GM23248 (cell line): ENCODE measurements at regions not wholly inside any gene's neighbourhood (a gene's known extent, or its start where the extent isn't known, plus 50 kb on each side); places are given as distances from the start of the nearest gene placed in this dataset.

Experiments
- DNase-seq: peaks from one replicate; pipeline ENCODE4 v3.0.0-alpha.2; 2015
- H2AFZ ChIP-seq: fragments of 200-600 bp; sonication (generic); 2 replicates; pipeline ENCODE4 v1.6.1; 2016; ENCODE audit warnings: antibody characterized with exemption
- H3F3A ChIP-seq: fragments of 200-600 bp; sonication (generic); 2 replicates; pipeline ENCODE4 v1.6.1; 2016; ENCODE audit warnings: mild to moderate bottlenecking, antibody characterized with exemption, mixed run types; ENCODE audit not compliant: insufficient read depth
- H3K27ac ChIP-seq: fragments of 200-600 bp; sonication (generic); 2 replicates; pipeline ENCODE4 v1.5.1; 2016; ENCODE audit warnings: mild to moderate bottlenecking
- H3K27me3 ChIP-seq: fragments of 200-600 bp; sonication (generic); replicated peaks from 2 replicates; pipeline ENCODE4 v1.6.1; 2016; ENCODE audit warnings: mild to moderate bottlenecking; ENCODE audit not compliant: insufficient read depth
- H3K36me3 ChIP-seq: fragments of 200-600 bp; sonication (generic); 2 replicates; pipeline ENCODE4 v1.6.1; 2016; ENCODE audit warnings: low read depth, mild to moderate bottlenecking
- H3K4me1 ChIP-seq: fragments of 200-600 bp; sonication (generic); 2 replicates; pipeline ENCODE4 v1.6.1; 2016; ENCODE audit warnings: mild to moderate bottlenecking; ENCODE audit not compliant: insufficient read depth
- H3K4me2 ChIP-seq: fragments of 200-600 bp; sonication (generic); one replicate; pipeline ENCODE4 v1.6.1; 2016; ENCODE audit warnings: mild to moderate bottlenecking; ENCODE audit not compliant: unreplicated experiment
- H3K4me3 ChIP-seq: fragments of 200-600 bp; sonication (generic); 2 replicates; pipeline ENCODE4 v1.5.1; 2016; ENCODE audit warnings: mild to moderate bottlenecking
- H3K79me2 ChIP-seq: fragments of 200-600 bp; sonication (generic); 2 replicates; pipeline ENCODE4 v1.6.1; 2016; ENCODE audit warnings: mild to moderate bottlenecking; ENCODE audit not compliant: insufficient read depth
- H3K9ac ChIP-seq: fragments of 200-600 bp; sonication (generic); 2 replicates; pipeline ENCODE4 v1.6.1; 2016; ENCODE audit warnings: mild to moderate bottlenecking
- H3K9me2 ChIP-seq: fragments of 200-600 bp; sonication (generic); 2 replicates; pipeline ENCODE4 v1.6.1; 2016; ENCODE audit warnings: mixed run types, mild to moderate bottlenecking, moderate library complexity; ENCODE audit not compliant: insufficient read depth
- H3K9me3 ChIP-seq: fragments of 200-600 bp; sonication (generic); one replicate; pipeline ENCODE4 v1.6.1; 2017; ENCODE audit warnings: low read depth
- H4K20me1 ChIP-seq: fragments of 200-600 bp; sonication (generic); 2 replicates; pipeline ENCODE4 v1.6.0; 2016; ENCODE audit not compliant: insufficient read depth
- EZH2 ChIP-seq: fragments of 200-600 bp; sonication (generic); IDR thresholded peaks from 2 replicates; pipeline ENCODE4 v1.6.1; 2018; ENCODE audit warnings: antibody characterized with exemption, mild to moderate bottlenecking; ENCODE audit not compliant: insufficient read depth, poor library complexity, severe bottlenecking
- EZH2phosphoT487 ChIP-seq: fragments of 200-600 bp; sonication (generic); IDR thresholded peaks from 2 replicates; pipeline ENCODE4 v1.6.1; 2018; ENCODE audit warnings: antibody characterized with exemption, moderate library complexity, mild to moderate bottlenecking, low read depth; ENCODE audit not compliant: insufficient read depth
- WGBS, 2 experiments: methylation state at CpG; one replicate each; pipeline ENCODE4 v1.1.6; 2015 to 2017; ENCODE audit warnings: low lambda C conversion rate in 2 of 2, low coverage in 1 of 2; ENCODE audit errors: missing lambda C conversion rate in 2 of 2; 5-methylcytosine and 5-hydroxymethylcytosine counted together
- in situ Hi-C: fragments of 300-500 bp; cut with MboI; formaldehyde crosslinking; loops from 2 replicates; pipeline ENCODE4 v1.15.0; 2020

DNA sequence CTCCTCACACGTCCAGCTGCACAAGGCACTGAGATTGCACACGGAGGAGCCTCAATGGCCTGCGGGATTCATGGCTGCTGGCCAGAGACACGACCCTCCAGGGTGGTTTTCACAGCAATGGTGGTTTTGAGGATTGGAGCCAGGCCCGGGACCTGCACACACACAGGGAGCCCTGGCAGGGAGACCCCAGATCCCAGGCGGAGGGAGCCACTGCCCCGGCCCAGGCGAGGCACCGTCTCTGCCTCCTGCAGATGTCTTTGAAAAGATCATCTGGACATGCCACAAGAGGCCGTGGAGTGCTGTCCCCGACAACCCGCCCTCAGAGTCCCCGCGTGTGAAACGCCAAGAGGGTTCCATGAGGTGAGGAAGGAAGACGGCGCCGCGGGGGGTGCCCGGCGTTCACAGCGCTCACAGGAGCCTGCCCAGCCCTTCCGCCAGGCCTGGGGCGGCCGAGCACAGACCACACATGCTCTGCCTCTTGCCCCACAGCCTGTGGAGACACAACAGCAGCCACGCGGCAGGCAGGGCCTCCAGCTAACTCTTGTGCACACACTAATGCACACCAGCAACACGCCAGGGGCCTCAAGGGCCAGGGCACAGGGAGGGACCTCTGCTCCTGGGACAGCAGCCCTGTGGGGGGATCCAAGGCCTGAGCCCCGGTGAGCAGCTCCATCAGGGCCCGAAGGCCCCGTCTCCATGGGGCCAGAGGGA is 72.8 kb upstream of the CTDP1 start:
- H3K4me1 ChIP-seq = peaks cover 9% of the 10 kb centered on the region; the same call in 1 of the 2 replicates
- no peak overlapping the region for H3K9ac ChIP-seq
- 85 to 87% methylated on average over 27 to 31 of the region's 31 CpGs for WGBS, 2 experiments
- no peak overlapping the region for H2AFZ ChIP-seq
- H3K36me3 ChIP-seq = no peaks in the 10 kb centered on the region
- no peaks in the 10 kb centered on the region for H3K9me2 ChIP-seq
- no peaks in the 10 kb centered on the region for H3K79me2 ChIP-seq
- no peak for DNase-seq
- H3K4me2 ChIP-seq = no peak overlapping the region
- in situ Hi-C loops = no loop called here
- TF ChIP-seq EZH2phosphoT487 = no peak
- no peak for TF ChIP-seq EZH2
- H3F3A ChIP-seq = no peaks in the 10 kb centered on the region
- H3K9me3 ChIP-seq = no peaks in the 10 kb centered on the region
- peaks cover 15% of the 10 kb centered on the region for H3K27me3 ChIP-seq
- no peaks in the 10 kb centered on the region for H4K20me1 ChIP-seq
- no peak overlapping the region for H3K4me3 ChIP-seq
- H3K27ac ChIP-seq = no peak overlapping the region

- WGBS, 2 experiments = 71 to 72% methylated on average over 22 to 25 of the region's 25 CpGs
- H3K4me1 ChIP-seq = peaks cover 9% of the 10 kb centered on the region; the same call in 1 of the 2 replicates
These were observed 72.1 kb upstream of the CTDP1 start for GRCh38 chr18:79607361-79607952.

DNA sequence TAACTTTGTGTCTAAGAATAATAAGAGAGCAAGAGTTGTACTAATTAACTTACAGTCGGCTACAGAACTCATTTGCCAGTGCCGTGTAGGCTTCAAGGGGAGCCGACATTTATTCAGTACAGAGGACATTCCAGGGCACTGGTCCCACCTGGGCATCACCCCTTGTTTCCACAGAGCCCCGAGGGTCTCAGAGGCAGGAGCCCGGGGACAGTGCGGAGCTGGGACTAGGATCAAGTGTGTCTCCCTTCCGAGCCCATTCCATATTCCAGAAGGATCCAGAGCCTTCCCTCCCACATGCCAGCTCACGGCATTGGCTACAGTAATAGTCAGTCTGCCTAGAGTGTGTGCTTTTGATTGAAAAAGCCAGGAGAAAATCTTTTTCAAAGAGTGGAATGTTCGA is 71.5 kb upstream of the CTDP1 start:
- H3F3A ChIP-seq = no peaks in the 10 kb centered on the region
- no peaks in the 10 kb centered on the region for H3K79me2 ChIP-seq
- no peaks in the 10 kb centered on the region for H3K36me3 ChIP-seq
- in situ Hi-C loops = no loop called here
- no peaks in the 10 kb centered on the region for H3K9me2 ChIP-seq
- no peak for TF ChIP-seq EZH2
- TF ChIP-seq EZH2phosphoT487 = no peak
- peak; percentile 33 for DNase-seq
- no peak overlapping the region for H3K4me3 ChIP-seq
- H2AFZ ChIP-seq = no peak overlapping the region
- H3K4me2 ChIP-seq = no peak overlapping the region
- H3K9ac ChIP-seq = no peak overlapping the region
- H4K20me1 ChIP-seq = no peaks in the 10 kb centered on the region
- H3K27me3 ChIP-seq = peaks cover 15% of the 10 kb centered on the region
- H3K9me3 ChIP-seq = no peaks in the 10 kb centered on the region
- H3K27ac ChIP-seq = no peak overlapping the region
- WGBS, 2 experiments = 19 to 23% methylated on average over 9 of the region's 9 CpGs
- H3K4me1 ChIP-seq = peaks cover 9% of the 10 kb centered on the region; the same call in 1 of the 2 replicates

More at GRCh38 chr18:79607361-79607952, 72.1 kb upstream of the CTDP1 start:
- Histone ChIP-seq H3K36me3 (no peaks in the 10 kb centered on the region), H3K4me2 (no peak overlapping the region), H3K9ac (no peak overlapping the region), H3K27ac (no peak overlapping the region), H4K20me1 (no peaks in the 10 kb centered on the region), H2AFZ (no peak overlapping the region), H3K9me2 (no peaks in the 10 kb centered on the region), H3K27me3 (peaks cover 15% of the 10 kb centered on the region), H3K79me2 (no peaks in the 10 kb centered on the region), H3K9me3 (no peaks in the 10 kb centered on the region), H3K4me3 (no peak overlapping the region), H3F3A (no peaks in the 10 kb centered on the region)
- in situ Hi-C loops = no loop called here
- DNase-seq = no peak
- no peak for TF ChIP-seq EZH2
- no peak for TF ChIP-seq EZH2phosphoT487

DNA sequence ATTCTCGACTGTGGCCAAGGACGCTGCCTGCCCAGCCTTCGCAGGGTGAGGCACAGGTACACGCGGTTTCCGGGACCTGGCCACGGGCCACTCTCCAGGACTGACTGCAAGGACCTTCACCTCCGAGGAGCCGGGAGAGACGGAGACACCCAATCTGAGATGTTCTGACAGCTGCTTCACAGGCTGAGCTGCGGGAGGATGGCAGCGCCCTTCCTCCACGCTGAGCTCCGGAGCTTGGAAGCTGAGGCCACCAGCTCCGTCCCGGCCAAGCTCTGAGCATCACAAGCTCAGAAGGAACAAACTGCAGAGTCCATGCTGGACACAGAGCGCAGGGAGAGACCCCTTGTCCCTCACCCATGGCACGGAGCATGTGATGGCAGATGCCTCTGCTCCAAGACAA is 71.1 kb upstream of the CTDP1 start:
- H3K79me2 ChIP-seq = no peaks in the 10 kb centered on the region
- DNase-seq = no peak

More for the DNA sequence above, 71.1 kb upstream of the CTDP1 start:
- TF ChIP-seq EZH2 = no peak
- TF ChIP-seq EZH2phosphoT487 = no peak
- H3K9me2 ChIP-seq = no peaks in the 10 kb centered on the region
- H3K4me2 ChIP-seq = no peak overlapping the region
- H3K4me3 ChIP-seq = no peak overlapping the region
- no peaks in the 10 kb centered on the region for H3F3A ChIP-seq
- H3K27me3 ChIP-seq = peaks cover 15% of the 10 kb centered on the region
- no peaks in the 10 kb centered on the region for H4K20me1 ChIP-seq
- 16 to 18% methylated on average over 18 of the region's 18 CpGs for WGBS, 2 experiments
- in situ Hi-C loops = no loop called here
- H3K4me1 ChIP-seq = peaks cover 9% of the 10 kb centered on the region; the same call in 1 of the 2 replicates
- H3K36me3 ChIP-seq = no peaks in the 10 kb centered on the region
- H3K27ac ChIP-seq = no peak overlapping the region
- no peak overlapping the region for H2AFZ ChIP-seq
- H3K9ac ChIP-seq = no peak overlapping the region
- no peaks in the 10 kb centered on the region for H3K9me3 ChIP-seq
